ENCODE measurements at regions not wholly inside any gene's neighbourhood (a gene's known extent, or its start where the extent isn't known, plus 50 kb on each side); places are given as distances from the start of the nearest gene placed in this dataset.

DNA sequence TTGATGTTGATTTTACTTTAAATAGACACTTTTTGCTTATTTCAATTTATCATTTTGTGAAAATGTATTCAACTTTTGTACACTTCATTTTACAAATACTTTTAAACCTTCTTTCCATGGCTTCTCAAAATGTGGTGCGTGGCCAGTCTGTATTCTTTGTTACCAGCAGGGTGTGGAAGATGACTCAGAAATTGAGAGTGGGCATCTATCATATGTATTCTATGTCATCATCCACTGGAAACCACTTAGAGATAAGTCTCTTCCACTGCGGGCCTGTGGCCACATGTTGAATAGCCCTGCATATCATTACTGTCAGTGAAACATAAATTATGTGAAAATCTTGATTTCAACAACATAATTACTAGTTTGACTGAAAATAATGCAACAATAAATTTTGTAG lies 52.6 kb upstream of the MC3R start:
- DNase-seq, result no peak
- Histone ChIP-seq H3K4me1 (replicated peaks in 1 of 2) (no peaks in the 10 kb centered on the region), H3K27me3 (no peaks in the 10 kb centered on the region), H3K4me3 (no peak overlapping the region), H3K27ac (no peak overlapping the region), H3K36me3 (replicated peaks in 1 of 2) (no peaks in the 10 kb centered on the region), H3K9me3 (replicated peaks in 1 of 3) (no peaks in the 10 kb centered on the region)
- TF ChIP-seq CTCF (IDR thresholded peaks at IDR 0.05), result no peak
- no peak for TF ChIP-seq POLR2A (IDR thresholded peaks at IDR 0.05)
- intact Hi-C loops (cut with DNase I), result no loop called here
- WGBS, 4 donors, result 52 to 65% (median 60%) methylated on average over 2 of the region's 2 CpGs

Measured in adrenal gland (tissue), 9 donors.